ENCODE measurements at regions not wholly inside any gene's neighbourhood (a gene's known extent, or its start where the extent isn't known, plus 50 kb on each side); places are given as distances from the start of the nearest gene placed in this dataset.

GRCh38 chr10:84701370-84701720 is 373.0 kb downstream of the CCSER2 start:
- Histone ChIP-seq H3K4me1 (ENCODE audit: control insufficient read depth in 2 of 3, insufficient read depth in 2 of 3, low read depth in 1 of 3, low read length in 3 of 3) (no peaks in the 10 kb centered on the region), H3K9ac (ENCODE audit: low read length in 3 of 3) (no peak overlapping the region), H3K9me3 (ENCODE audit: control insufficient read depth in 2 of 3, insufficient read depth in 1 of 3, low read length in 3 of 3) (no peaks in the 10 kb centered on the region), H3K36me3 (ENCODE audit: control insufficient read depth in 2 of 3, insufficient read depth in 3 of 3, low read length in 3 of 3) (no peaks in the 10 kb centered on the region), H3K4me3 (ENCODE audit: low read length in 3 of 3) (no peak overlapping the region), H3K27me3 (ENCODE audit: control insufficient read depth, insufficient read depth, low read length) (no peaks in the 10 kb centered on the region), H3K27ac (ENCODE audit: low read depth in 2 of 2, low read length in 2 of 2) (no peak overlapping the region)
- intact Hi-C loops (cut with DNase I): no loop called here
- FAIRE-seq (no peak), DNase-seq (no peak)
- no peak for TF ChIP-seq CTCF (IDR thresholded peaks at IDR 0.05; ENCODE audit: borderline replicate concordance, extremely low read depth, insufficient read depth)

GRCh38 chr10:84704101-84704500 is 375.7 kb downstream of the CCSER2 start:
- Histone ChIP-seq H3K27ac (ENCODE audit: low read depth in 2 of 2, low read length in 2 of 2) (no peak overlapping the region), H3K4me1 (ENCODE audit: control insufficient read depth in 2 of 3, insufficient read depth in 2 of 3, low read depth in 1 of 3, low read length in 3 of 3) (no peaks in the 10 kb centered on the region), H3K9me3 (ENCODE audit: control insufficient read depth in 2 of 3, insufficient read depth in 1 of 3, low read length in 3 of 3) (no peaks in the 10 kb centered on the region), H3K36me3 (ENCODE audit: control insufficient read depth in 2 of 3, insufficient read depth in 3 of 3, low read length in 3 of 3) (no peaks in the 10 kb centered on the region), H3K4me3 (ENCODE audit: low read length in 3 of 3) (no peak overlapping the region), H3K27me3 (ENCODE audit: control insufficient read depth, insufficient read depth, low read length) (no peaks in the 10 kb centered on the region), H3K9ac (ENCODE audit: low read length in 3 of 3) (no peak overlapping the region)
- TF ChIP-seq CTCF (IDR thresholded peaks at IDR 0.05; ENCODE audit: borderline replicate concordance, extremely low read depth, insufficient read depth): no peak
- intact Hi-C loops (cut with DNase I): no loop called here
- DNase-seq (no peak), FAIRE-seq (no peak)

- no peaks in the 10 kb centered on the region for H3K36me3 ChIP-seq (ENCODE audit: control insufficient read depth in 2 of 3, insufficient read depth in 3 of 3, low read length in 3 of 3)
- no peak for TF ChIP-seq CTCF (IDR thresholded peaks at IDR 0.05; ENCODE audit: borderline replicate concordance, extremely low read depth, insufficient read depth)
- no peaks in the 10 kb centered on the region for H3K27me3 ChIP-seq (ENCODE audit: control insufficient read depth, insufficient read depth, low read length)
- H3K9me3 ChIP-seq (ENCODE audit: control insufficient read depth in 2 of 3, insufficient read depth in 1 of 3, low read length in 3 of 3): no peaks in the 10 kb centered on the region
- no peaks in the 10 kb centered on the region for H3K4me1 ChIP-seq (ENCODE audit: control insufficient read depth in 2 of 3, insufficient read depth in 2 of 3, low read depth in 1 of 3, low read length in 3 of 3)
- no peak overlapping the region for H3K4me3 ChIP-seq (ENCODE audit: low read length in 3 of 3)
- FAIRE-seq (no peak), DNase-seq (no peak)
- intact Hi-C loops (cut with DNase I): no loop called here
- H3K9ac ChIP-seq (ENCODE audit: low read length in 3 of 3): no peak overlapping the region
- no peak overlapping the region for H3K27ac ChIP-seq (ENCODE audit: low read depth in 2 of 2, low read length in 2 of 2)
Observed at GRCh38 chr10:84706431-84706830, 378.0 kb downstream of the CCSER2 start.

- H3K27me3 ChIP-seq (ENCODE audit: control insufficient read depth, insufficient read depth, low read length): no peaks in the 10 kb centered on the region
- H3K4me3 ChIP-seq (ENCODE audit: low read length in 3 of 3): no peak overlapping the region
- DNase-seq (peak in 2 of 5 donors; percentile 6), FAIRE-seq (no peak)
- H3K36me3 ChIP-seq (ENCODE audit: control insufficient read depth in 2 of 3, insufficient read depth in 3 of 3, low read length in 3 of 3): no peaks in the 10 kb centered on the region
- TF ChIP-seq CTCF (IDR thresholded peaks at IDR 0.05; ENCODE audit: borderline replicate concordance, extremely low read depth, insufficient read depth): no peak
- no peak overlapping the region for H3K9ac ChIP-seq (ENCODE audit: low read length in 3 of 3)
- intact Hi-C loops (cut with DNase I): no loop called here
- no peaks in the 10 kb centered on the region for H3K4me1 ChIP-seq (ENCODE audit: control insufficient read depth in 2 of 3, insufficient read depth in 2 of 3, low read depth in 1 of 3, low read length in 3 of 3)
- no peak overlapping the region for H3K27ac ChIP-seq (ENCODE audit: low read depth in 2 of 2, low read length in 2 of 2)
- H3K9me3 ChIP-seq (ENCODE audit: control insufficient read depth in 2 of 3, insufficient read depth in 1 of 3, low read length in 3 of 3): no peaks in the 10 kb centered on the region
Observed at GRCh38 chr10:84706875-84707274, 378.5 kb downstream of the CCSER2 start.

Measured in kidney (tissue), 13 donors.